GM11168 (cell line): ENCODE measurements at regions not wholly inside any gene's neighbourhood (a gene's known extent, or its start where the extent isn't known, plus 50 kb on each side); places are given as distances from the start of the nearest gene placed in this dataset.

ENCODE experiments used
- in situ Hi-C: fragments of 300-500 bp; cut with MboI; formaldehyde crosslinking; loops from one replicate; pipeline ENCODE4 v1.12.0; 2022; ENCODE audit warnings: low sequenced_read_pairs; ENCODE audit not compliant: unreplicated experiment

GRCh38 chr6:14638906-14639761, 521.6 kb downstream of the CD83 start:
- in situ Hi-C loops: no loop called here

DNA sequence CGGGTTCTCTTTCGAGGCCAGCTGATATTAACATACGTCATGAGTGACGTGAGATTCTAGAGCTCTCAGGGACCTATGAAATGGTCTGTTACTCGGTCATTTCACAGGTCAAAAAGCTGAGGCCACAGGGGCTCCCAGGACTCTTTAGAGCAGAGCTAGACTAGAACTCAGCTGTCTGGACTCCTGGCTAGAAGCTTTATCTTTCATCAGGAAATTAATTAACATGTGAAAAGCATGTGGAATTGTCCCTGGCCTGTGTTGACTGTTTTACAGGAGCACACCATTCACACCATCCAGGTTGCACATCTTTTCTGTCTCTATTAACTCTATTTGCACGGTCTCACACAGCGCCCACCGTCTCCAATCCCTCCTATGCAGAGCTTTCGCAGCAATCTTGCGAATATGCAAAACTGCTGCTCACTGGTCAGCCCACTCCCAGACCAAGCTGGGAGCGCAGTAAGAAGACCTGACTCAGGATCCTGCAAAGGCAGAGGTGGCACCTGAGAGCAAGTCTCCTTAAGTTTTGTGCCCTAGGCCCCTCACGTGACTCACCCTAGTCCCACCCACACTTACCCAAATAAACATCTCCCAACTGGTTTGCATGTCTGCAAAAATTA, 522.5 kb downstream of the CD83 start:
- in situ Hi-C loops: no loop called here

- in situ Hi-C loops: no loop called here
Observed at GRCh38 chr6:14640631-14641030, 523.1 kb downstream of the CD83 start.

GRCh38 chr6:14641423-14642135, 524.0 kb downstream of the CD83 start:
- in situ Hi-C loops: no loop called here

GRCh38 chr6:14642136-14642505, 524.5 kb downstream of the CD83 start:
- in situ Hi-C loops: no loop called here

DNA sequence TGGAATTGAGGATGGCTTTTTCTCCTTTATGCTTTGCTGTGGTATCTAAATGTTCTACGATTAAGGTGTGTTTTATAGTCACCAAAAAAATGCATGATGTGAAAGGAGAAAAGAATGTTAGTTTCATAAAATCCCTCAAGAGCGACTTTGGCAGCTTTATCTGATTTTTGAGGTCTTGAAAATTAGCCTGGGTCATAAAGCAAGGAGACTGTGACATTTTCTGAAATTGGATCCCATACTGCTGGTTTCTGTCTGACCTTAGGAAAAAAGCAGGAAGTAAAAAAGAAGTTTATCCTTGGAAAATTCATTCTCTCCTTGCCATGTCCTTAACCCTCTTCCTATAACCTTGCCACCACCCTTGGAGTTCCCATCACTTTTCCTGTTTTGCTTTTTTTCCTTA, 525.3 kb downstream of the CD83 start:
- in situ Hi-C loops: no loop called here

- in situ Hi-C loops: no loop called here
Observed at GRCh38 chr6:14644381-14644780, 526.8 kb downstream of the CD83 start.

- in situ Hi-C loops: no loop called here
Observed at GRCh38 chr6:14645221-14645620, 527.6 kb downstream of the CD83 start.

DNA sequence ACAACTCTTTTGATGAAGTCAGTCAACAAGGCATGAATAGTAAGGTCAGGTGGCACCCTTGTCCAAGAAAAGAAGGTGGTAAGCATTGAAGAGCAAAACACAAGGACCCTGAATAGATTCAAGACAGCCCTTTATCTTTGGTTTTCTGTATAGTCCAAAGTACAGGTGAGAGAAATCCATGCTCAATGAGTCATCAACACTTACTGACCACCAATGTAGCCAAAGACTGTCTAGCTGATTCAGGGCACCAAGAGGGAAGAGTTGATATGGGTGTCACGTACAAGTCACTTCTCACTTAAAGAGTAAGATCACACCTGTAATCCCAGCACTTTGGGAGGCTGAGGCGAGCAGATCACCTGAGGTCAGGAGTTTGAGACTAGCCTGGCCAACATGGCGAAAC, 528.3 kb downstream of the CD83 start:
- in situ Hi-C loops: no loop called here

GRCh38 chr6:14646371-14646770, 528.8 kb downstream of the CD83 start:
- in situ Hi-C loops: no loop called here

DNA sequence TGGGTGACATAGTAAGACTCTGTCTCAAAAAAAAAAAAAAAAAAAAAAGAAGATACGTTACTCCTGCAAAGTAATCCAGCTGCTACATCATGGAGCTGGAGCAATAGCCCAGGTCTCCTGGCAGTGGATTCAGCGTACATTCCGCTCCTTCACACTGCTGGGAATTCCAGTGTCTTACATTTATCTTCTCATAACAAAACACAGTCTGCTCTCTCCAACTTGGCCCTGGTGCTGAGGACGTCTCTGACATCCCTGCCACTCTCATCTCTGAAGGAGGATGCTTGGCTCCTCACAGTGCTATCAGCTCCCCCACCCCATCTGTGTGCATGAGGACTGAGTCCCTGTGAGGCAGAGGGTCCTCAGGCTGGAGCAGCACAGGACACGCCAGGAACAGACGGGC, 529.8 kb downstream of the CD83 start:
- in situ Hi-C loops: no loop called here

- in situ Hi-C loops: no loop called here
Observed at GRCh38 chr6:14652536-14652935, 535.0 kb downstream of the CD83 start.

DNA sequence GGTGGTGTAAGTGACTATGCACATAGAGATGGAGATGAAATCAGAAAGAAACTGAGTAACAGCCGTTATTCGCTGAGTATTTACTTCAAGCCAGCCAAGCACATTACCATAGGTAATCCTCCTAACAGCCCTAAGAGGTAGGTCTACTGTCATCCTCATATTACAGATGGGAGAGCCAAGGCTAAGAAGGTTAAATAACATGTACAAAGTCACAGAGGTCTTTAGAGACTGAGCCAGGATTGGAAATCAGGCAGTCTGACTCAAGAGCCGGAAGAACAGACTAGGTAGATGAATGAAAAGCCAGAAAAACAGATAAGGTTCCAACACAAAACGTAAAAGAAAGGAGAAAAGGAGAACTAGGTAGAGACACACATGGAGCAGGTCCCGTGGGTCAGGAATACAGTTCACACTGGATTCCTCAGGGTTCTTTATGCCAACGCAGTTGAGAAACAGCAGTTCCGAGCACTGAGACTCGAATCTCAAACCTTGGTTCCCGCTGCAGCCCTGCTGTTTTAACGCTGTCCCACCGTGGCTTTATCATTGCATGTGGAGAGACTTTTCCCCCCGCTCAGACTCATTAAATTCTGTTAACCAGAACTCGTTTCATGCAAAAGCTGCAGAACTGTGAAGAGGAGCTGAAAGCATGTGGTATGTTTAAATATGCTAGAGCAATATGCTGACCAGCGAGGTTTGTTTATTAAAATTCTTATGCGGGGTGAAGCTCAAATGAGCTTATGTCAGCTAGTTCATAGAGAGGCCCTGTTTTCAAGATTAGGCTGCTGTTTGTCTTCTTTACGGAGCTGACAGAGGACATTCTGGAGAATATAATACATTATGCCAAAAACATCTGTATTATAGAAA, 537.9 kb downstream of the CD83 start:
- in situ Hi-C loops: no loop called here

DNA sequence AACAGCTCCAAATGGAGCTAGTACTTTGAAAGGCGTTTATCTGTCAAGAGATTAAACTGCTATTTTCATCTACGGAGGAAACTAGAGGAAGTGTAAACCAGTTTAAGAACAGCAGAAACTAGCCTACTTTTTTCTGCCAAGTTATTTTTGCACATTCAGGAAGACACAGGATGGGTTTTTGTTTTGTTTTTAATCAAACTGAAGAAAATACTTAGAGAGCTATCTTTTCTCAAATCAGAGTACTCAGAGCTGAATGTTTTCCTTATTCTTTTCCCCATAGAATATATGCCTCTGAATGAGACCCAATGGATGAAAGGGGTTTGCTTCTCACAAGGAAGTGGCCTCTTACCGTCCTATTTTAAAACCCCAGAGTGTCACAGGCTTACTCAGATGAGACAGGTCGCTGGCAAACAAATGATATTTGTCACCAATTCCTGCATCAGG, 538.5 kb downstream of the CD83 start:
- in situ Hi-C loops: no loop called here

DNA sequence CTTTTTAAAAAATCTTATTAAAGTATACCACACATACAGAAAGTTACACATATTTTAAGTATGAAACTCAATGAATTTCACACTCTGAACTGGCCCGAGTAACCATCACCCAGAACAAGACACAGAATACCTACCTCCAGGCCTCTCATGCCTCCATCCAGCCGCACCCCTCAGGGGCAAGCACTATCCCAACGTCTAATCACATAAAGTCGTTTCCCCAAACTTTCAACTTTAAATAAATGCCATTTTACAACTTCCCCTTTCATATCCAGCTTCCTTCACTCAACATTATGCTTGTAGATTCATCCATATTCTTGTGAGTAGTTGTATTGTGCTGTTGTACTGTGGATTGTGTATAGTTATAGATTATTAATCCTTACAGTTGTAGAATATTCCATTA, 539.1 kb downstream of the CD83 start:
- in situ Hi-C loops: no loop called here

DNA sequence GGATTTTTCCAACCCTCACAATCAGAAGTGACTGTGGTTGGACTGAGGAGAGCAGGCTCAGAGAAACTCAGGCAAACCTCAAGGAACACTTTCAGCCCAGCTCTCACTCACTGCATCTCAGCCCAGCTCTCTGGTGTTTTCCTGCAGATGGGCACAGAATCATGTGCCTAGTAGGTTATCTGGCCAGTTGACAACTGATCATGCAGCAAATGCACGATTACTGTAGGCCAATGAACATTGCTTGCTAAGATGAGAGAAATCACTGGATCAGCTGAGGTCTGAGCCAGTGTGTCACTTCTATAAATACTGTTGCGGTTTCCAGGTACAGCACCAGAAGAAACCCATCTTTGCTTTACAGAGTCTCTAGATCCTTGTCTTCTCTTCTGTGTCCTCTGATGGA, 540.5 kb downstream of the CD83 start:
- in situ Hi-C loops: no loop called here

DNA sequence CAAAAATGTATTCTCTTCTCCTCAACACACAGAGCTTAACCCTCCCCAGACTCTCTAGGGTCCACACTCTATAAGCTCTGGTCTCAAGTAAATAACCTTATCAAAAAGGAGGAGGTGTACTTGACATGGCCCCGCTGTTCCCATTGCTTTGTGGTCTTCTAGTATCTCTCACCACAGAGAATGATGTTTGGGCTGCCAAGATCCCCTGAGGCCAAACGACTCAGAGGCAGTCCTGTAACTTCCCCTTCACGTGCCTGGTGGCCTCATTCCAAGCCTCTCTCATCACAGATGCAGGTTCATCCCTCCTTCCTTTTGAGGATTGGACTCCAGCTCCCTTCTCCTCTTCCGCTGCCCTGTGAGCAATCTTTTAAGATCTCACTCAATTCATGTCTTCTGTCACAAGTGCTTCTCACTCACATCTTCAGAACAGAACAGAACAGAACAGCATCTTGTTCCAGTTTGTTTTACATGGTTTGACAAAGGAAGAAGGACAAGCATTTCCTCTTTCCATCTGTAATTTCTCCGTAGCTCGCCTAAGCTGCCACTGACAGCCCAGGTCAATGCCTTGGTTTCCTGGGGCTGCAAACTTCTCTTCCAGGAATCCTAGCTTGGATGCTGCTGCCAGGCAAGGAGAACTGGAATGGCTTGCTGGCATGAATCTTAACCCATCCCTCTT, 541.5 kb downstream of the CD83 start:
- in situ Hi-C loops: no loop called here

DNA sequence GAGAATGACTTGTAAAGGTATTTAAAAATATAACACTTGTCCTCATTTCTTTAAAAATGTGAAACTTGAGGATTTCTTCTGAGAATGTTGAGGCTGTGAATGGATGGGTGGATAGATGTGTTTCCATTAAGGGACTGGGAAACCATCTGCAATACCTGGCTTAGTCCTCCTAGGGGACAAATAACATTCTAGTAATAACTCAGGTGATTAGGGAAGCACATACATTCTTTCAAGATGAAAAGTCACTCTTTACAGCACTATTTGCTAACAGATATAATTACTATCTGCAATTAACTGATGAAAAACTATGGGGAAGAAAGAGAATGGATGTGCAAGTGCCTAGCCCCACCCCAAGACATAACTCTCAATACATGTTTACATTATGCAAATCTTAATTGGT, 542.3 kb downstream of the CD83 start:
- in situ Hi-C loops: no loop called here

DNA sequence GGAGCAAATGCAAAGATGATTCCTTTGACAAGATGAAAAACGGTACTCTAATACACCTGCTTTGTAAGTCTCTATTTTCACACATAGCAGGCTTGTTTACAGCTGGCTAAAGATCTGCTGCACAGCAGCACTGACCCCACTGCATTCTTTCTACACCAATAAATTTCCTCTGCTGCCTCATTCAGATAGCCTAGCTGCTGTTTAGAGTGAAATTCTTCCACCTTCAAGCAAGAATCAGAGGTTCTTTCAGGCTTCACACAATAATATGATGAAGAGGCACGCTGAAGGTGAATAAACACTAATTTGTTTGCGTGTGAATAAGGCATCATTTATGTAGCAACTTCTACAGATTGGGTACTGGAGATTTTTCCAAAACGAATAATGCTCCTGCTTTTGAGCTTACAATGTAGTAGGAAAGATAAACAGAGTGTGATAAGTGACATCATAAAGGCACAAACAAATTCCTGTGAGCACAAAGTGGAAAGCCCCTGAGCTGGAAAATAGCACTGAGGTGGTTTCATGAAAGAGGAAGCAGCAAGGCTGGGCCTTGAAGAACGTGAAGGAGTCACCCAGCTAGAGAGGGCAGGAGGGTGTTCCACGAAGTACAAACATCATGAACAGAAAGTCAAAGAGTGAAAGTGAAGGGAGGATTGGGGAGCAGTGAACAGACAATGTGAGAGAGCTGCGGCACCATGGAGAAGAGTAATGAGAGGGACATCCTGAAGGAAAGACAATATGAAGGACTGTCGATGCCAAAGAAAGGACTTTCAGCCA, 543.4 kb downstream of the CD83 start:
- in situ Hi-C loops: no loop called here
